GM18508 (cell line): ENCODE measurements at regions not wholly inside any gene's neighbourhood (a gene's known extent, or its start where the extent isn't known, plus 50 kb on each side); places are given as distances from the start of the nearest gene placed in this dataset.
"Not testable (repeated sequence)": the region's sequence is repeated elsewhere in the genome, so short reads cannot be mapped to it uniquely, and the experiment has no call there.

Experiments
- ATAC-seq: cut with Tn5 transposase; IDR thresholded peaks from one replicate; pipeline ENCODE4 v1.9.1; 2021; ENCODE audit warnings: moderate number of reproducible peaks; ENCODE audit not compliant: insufficient read depth, unreplicated experiment

- no peak for ATAC-seq
Measured at GRCh38 chr21:28489821-28490350, 502.8 kb downstream of the LTN1 start.

GRCh38 chr21:28489162-28489561 is 503.5 kb downstream of the LTN1 start:
- ATAC-seq = no peak

- no peak for ATAC-seq
Measured at GRCh38 chr21:28487455-28488070, 505.1 kb downstream of the LTN1 start.

- ATAC-seq = no peak
Measured at GRCh38 chr21:28485301-28486022, 507.2 kb downstream of the LTN1 start.

GRCh38 chr21:28483301-28484035 is 509.2 kb downstream of the LTN1 start:
- no peak for ATAC-seq

GRCh38 chr21:28482657-28483056 is 510.0 kb downstream of the LTN1 start:
- no peak for ATAC-seq

GRCh38 chr21:28480470-28480869 is 512.2 kb downstream of the LTN1 start:
- no peak for ATAC-seq

- ATAC-seq = peak; percentile 51
Measured at GRCh38 chr21:28473530-28474220, 519.0 kb downstream of the LTN1 start.

- not testable (repeated sequence) for ATAC-seq
Measured at GRCh38 chr21:28472543-28472942, 520.1 kb downstream of the LTN1 start.

- no peak for ATAC-seq
Measured at GRCh38 chr21:28464988-28465387, 527.7 kb downstream of the LTN1 start.

GRCh38 chr21:28464095-28464494 is 528.6 kb downstream of the LTN1 start:
- ATAC-seq = no peak

GRCh38 chr21:28459193-28459592 is 533.5 kb downstream of the LTN1 start:
- ATAC-seq = no peak

- no peak for ATAC-seq
Measured at GRCh38 chr21:28458446-28458845, 534.2 kb downstream of the LTN1 start.

- ATAC-seq = no peak
Measured at GRCh38 chr21:28455253-28455600, 537.5 kb downstream of the LTN1 start.

- ATAC-seq = no peak
Measured at GRCh38 chr21:28454564-28455252, 538.0 kb downstream of the LTN1 start.

- no peak for ATAC-seq
Measured at GRCh38 chr21:28447462-28447861, 545.2 kb downstream of the LTN1 start.

GRCh38 chr21:28445141-28445830 is 547.4 kb downstream of the LTN1 start:
- no peak for ATAC-seq

GRCh38 chr21:28444557-28444956 is 548.1 kb downstream of the LTN1 start:
- no peak for ATAC-seq

GRCh38 chr21:28444111-28444510 is 548.6 kb downstream of the LTN1 start:
- no peak for ATAC-seq

- ATAC-seq = no peak
Measured at GRCh38 chr21:28442624-28443023, 550.1 kb downstream of the LTN1 start.
